Brain pericyte (primary cell): ENCODE measurements at regions not wholly inside any gene's neighbourhood (a gene's known extent, or its start where the extent isn't known, plus 50 kb on each side); places are given as distances from the start of the nearest gene placed in this dataset.

Source experiments
- DNase-seq: peaks from one replicate; pipeline ENCODE4 v3.0.0-alpha.2; 2012; ENCODE audit warnings: low read depth, low spot score

- DNase-seq = no peak
Measured at GRCh38 chr3:23644099-23644498, 161.7 kb upstream of the UBE2E1 start.

- no peak for DNase-seq
Measured at GRCh38 chr3:23644676-23645075, 161.1 kb upstream of the UBE2E1 start.

- DNase-seq = no peak
Measured at GRCh38 chr3:23645533-23646183, 160.1 kb upstream of the UBE2E1 start.

- no peak for DNase-seq
Measured at GRCh38 chr3:23646184-23646920, 159.4 kb upstream of the UBE2E1 start.

GRCh38 chr3:23647706-23648258 is 158.0 kb upstream of the UBE2E1 start:
- DNase-seq = no peak

GRCh38 chr3:23648326-23648995 is 157.3 kb upstream of the UBE2E1 start:
- DNase-seq = no peak

GRCh38 chr3:23648996-23649395 is 156.8 kb upstream of the UBE2E1 start:
- DNase-seq = no peak

- no peak for DNase-seq
Measured at GRCh38 chr3:23649448-23649847, 156.3 kb upstream of the UBE2E1 start.

GRCh38 chr3:23650371-23651140 is 155.2 kb upstream of the UBE2E1 start:
- DNase-seq = no peak

GRCh38 chr3:23653647-23654525 is 151.9 kb upstream of the UBE2E1 start:
- no peak for DNase-seq

- no peak for DNase-seq
Measured at GRCh38 chr3:23654571-23654970, 151.2 kb upstream of the UBE2E1 start.

GRCh38 chr3:23655749-23656148 is 150.0 kb upstream of the UBE2E1 start:
- DNase-seq = no peak

- DNase-seq = no peak
Measured at GRCh38 chr3:23656199-23656598, 149.6 kb upstream of the UBE2E1 start.

- DNase-seq = no peak
Measured at GRCh38 chr3:23656821-23657220, 148.9 kb upstream of the UBE2E1 start.

GRCh38 chr3:23657647-23658046 is 148.1 kb upstream of the UBE2E1 start:
- DNase-seq = no peak

GRCh38 chr3:23659274-23659673 is 146.5 kb upstream of the UBE2E1 start:
- no peak for DNase-seq

- no peak for DNase-seq
Measured at GRCh38 chr3:23659840-23660430, 145.8 kb upstream of the UBE2E1 start.

GRCh38 chr3:23662079-23662617 is 143.6 kb upstream of the UBE2E1 start:
- no peak for DNase-seq

GRCh38 chr3:23663246-23663645 is 142.5 kb upstream of the UBE2E1 start:
- no peak for DNase-seq

GRCh38 chr3:23663661-23664186 is 142.0 kb upstream of the UBE2E1 start:
- DNase-seq = no peak
